Right lobe of liver (tissue), 6 donors: ENCODE measurements at regions not wholly inside any gene's neighbourhood (a gene's known extent, or its start where the extent isn't known, plus 50 kb on each side); places are given as distances from the start of the nearest gene placed in this dataset.
A peak's percentile ranks its signal among the peaks of the same experiment; 100 is the strongest.

Experiments
- ATAC-seq, 4 donors: fragments of 200-7000 bp; cut with Tn5 transposase; one replicate each; pipeline ENCODE4 v1.9.1; 2020; ENCODE audit warnings: mild to moderate bottlenecking in 4 of 4, moderate library complexity in 4 of 4
- DNase-seq, 3 donors: peaks; one replicate each; pipeline ENCODE4 v3.0.0-alpha.2; 2020
- H3K27ac ChIP-seq, 3 donors: fragments of 200-600 bp; one replicate each; pipeline ENCODE4 v1.8.0; 2022
- H3K27me3 ChIP-seq, 2 donors: fragments of 200-600 bp; one replicate each; pipeline ENCODE4 v1.8.0; 2022
- H3K36me3 ChIP-seq, 4 donors: fragments of 200-600 bp; sonication (generic) in 1 of 4; one replicate each; pipeline versions ENCODE4 v1.5.1 to v1.8.0; 2017 to 2022; ENCODE audit warnings: control low read depth in 1 of 4
- H3K4me1 ChIP-seq, 4 donors: fragments of 200-600 bp; sonication (generic) in 1 of 4; one replicate each; pipeline versions ENCODE4 v1.5.1 to v1.8.0; 2017 to 2022; ENCODE audit warnings: control low read depth in 1 of 4
- H3K4me3 ChIP-seq, 3 donors: fragments of 200-600 bp; one replicate each; pipeline ENCODE4 v1.8.0; 2022
- H3K9me3 ChIP-seq, 4 donors: fragments of 200-600 bp; sonication (generic) in 1 of 4; one replicate each; pipeline versions ENCODE4 v1.5.1 to v1.8.0; 2017 to 2022; ENCODE audit warnings: control low read depth in 1 of 4
- POLR2A ChIP-seq: fragments of 450-650 bp; IDR thresholded peaks from one replicate; pipeline ENCODE4 v1.6.1; 2017; ENCODE audit warnings: antibody characterized with exemption, mild to moderate bottlenecking
- whole genome bisulfite sequencing: methylation state at CpG from one replicate; pipeline ENCODE4 v1.1.6; 2018; ENCODE audit warnings: low coverage, low lambda C conversion rate; ENCODE audit not compliant: insufficient coverage; ENCODE audit errors: missing lambda C conversion rate; 5-methylcytosine and 5-hydroxymethylcytosine counted together
- intact Hi-C, 2 donors: fragments of 100-400 bp; cut with DNase I; formaldehyde crosslinking; loops; one replicate each; pipeline versions ENCODE4 v1.11.2 to v1.14.1; 2022
- TF ChIP-seq, protein P1 (sequence below), 4 donors: fragments of 200-600 bp in 3 of 4; fragments of 450-650 bp in 1 of 4; IDR thresholded peaks; one replicate each; pipeline versions ENCODE4 v1.5.1 to v1.8.0; 2016 to 2022; ENCODE audit warnings: antibody characterized with exemption in 4 of 4, mild to moderate bottlenecking in 2 of 4
- donor health status: DM: no; HTN: yes; CAD: no.
- donor health status: DM: no; HTN: no; CAD: no.
- donor health status: DM: no; HTN: no; CAD: no.
- donor health status: DM: no; HTN: yes; CAD: no.
- donor health status: DM: no; HTN: yes; CAD: no.

DNA sequence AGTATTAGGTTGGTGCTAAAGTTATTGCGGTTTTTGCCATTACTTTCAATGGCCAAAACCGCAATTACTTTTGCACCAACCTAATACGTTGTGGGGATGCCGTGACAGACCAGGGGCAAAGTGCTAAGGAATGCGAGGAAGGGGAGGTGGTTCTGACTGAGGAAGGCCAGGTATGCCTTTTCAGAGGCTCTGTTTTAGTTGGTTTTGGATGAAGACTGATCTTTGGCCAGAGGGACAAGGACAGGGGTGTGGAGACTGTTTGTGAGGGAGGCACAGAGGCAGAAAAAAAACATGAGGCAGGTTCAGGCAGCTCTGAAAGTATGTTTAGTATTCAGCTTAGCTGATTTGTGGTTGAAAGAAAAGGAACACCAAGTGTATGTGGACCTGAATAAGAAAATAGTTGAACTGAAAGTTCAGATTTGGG lies 358.2 kb downstream of the RPS6KC1 start:
- H3K27ac ChIP-seq, result no peak overlapping the region
- 44% methylated on average over 4 of the region's 5 CpGs for WGBS
- intact Hi-C loops, result no loop called here
- H3K4me3 ChIP-seq, result no peak overlapping the region
- TF ChIP-seq, protein P1, sequence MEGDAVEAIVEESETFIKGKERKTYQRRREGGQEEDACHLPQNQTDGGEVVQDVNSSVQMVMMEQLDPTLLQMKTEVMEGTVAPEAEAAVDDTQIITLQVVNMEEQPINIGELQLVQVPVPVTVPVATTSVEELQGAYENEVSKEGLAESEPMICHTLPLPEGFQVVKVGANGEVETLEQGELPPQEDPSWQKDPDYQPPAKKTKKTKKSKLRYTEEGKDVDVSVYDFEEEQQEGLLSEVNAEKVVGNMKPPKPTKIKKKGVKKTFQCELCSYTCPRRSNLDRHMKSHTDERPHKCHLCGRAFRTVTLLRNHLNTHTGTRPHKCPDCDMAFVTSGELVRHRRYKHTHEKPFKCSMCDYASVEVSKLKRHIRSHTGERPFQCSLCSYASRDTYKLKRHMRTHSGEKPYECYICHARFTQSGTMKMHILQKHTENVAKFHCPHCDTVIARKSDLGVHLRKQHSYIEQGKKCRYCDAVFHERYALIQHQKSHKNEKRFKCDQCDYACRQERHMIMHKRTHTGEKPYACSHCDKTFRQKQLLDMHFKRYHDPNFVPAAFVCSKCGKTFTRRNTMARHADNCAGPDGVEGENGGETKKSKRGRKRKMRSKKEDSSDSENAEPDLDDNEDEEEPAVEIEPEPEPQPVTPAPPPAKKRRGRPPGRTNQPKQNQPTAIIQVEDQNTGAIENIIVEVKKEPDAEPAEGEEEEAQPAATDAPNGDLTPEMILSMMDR (IDR thresholded peaks at IDR 0.05), result no peak
- no peak for TF ChIP-seq POLR2A
- ATAC-seq, result no peak
- no peaks in the 10 kb centered on the region for H3K36me3 ChIP-seq
- no peaks in the 10 kb centered on the region for H3K4me1 ChIP-seq
- H3K9me3 ChIP-seq, result no peaks in the 10 kb centered on the region
- H3K27me3 ChIP-seq, result no peaks in the 10 kb centered on the region
- peak in 1 of 3 donors; percentile 3 for DNase-seq

DNA sequence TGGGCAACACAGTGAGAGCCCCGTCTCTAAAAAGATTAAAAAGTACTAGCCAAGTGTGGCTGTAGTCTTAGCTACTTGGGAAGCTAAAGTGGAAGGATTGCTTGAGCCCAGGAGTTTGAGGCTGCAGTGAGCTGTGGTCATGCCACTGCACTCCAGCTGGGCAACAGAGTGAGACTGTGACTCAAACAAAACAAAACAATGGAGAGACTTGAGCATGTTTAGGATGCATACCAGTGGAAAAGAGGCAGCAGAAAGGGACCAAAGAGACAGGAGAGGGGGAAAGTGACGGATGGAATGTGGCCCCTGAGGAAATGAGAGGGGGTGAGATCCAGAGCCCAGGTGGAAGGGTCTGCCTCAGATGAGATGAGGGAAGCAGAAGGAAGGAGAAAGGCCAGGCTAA lies 358.9 kb downstream of the RPS6KC1 start:
- Histone ChIP-seq H3K36me3 (no peaks in the 10 kb centered on the region), H3K27me3 (no peaks in the 10 kb centered on the region), H3K9me3 (no peaks in the 10 kb centered on the region), H3K27ac (no peak overlapping the region), H3K4me3 (no peak overlapping the region), H3K4me1 (no peaks in the 10 kb centered on the region)
- WGBS, result 81% methylated on average over 2 of the region's 2 CpGs
- ATAC-seq (no peak), DNase-seq (peak in 1 of 3 donors; percentile 1)
- no peak for TF ChIP-seq POLR2A
- intact Hi-C loops, result no loop called here

DNA sequence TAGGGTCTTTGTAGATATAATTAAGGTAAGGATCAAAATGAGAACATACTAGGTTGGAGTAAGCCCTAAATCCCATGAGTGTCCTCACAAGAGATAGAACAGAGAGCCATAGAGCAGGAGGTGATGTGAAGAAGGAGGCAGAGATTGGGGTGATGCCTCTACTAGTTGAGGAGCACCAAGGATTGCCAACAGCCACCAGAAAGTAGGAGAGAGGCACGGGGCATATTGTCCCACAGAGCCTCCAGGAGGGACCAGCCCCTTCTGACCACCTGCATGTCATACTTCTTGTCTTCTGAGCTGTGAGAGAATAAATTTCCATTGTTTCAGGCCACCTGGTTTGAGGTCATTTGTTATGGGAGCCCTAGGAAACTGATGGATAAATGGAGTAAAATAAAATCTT lies 363.3 kb downstream of the RPS6KC1 start:
- Histone ChIP-seq H3K27me3 (no peaks in the 10 kb centered on the region), H3K4me3 (no peak overlapping the region), H3K27ac (no peak overlapping the region), H3K9me3 (no peaks in the 10 kb centered on the region), H3K36me3 (no peaks in the 10 kb centered on the region), H3K4me1 (no peaks in the 10 kb centered on the region)
- 50% methylated on average over 1 of the region's 1 CpG for WGBS
- ATAC-seq, result no peak
- no peak for DNase-seq
- intact Hi-C loops, result no loop called here
- TF ChIP-seq, protein P1 (IDR thresholded peaks at IDR 0.05), result no peak
- no peak for TF ChIP-seq POLR2A

DNA sequence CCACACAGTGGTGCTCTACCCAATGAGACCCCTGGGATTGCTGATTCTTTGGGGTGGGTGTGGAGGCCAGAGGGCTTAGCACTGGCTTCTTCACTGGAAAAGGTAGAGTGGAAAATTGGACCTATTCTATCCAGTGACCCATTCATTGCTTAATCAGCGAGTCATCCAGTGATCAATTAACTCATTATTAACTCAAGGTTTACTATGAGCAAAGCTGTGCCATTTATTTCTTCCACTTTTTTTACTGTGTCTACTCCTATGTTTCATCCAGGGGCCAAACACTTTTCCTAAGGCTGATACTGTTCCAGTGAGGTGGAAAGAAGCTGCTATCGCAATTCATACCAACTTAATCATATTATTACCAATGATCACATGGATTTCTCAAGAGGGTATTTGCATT lies 363.9 kb downstream of the RPS6KC1 start:
- no peaks in the 10 kb centered on the region for H3K9me3 ChIP-seq
- H3K27me3 ChIP-seq, result no peaks in the 10 kb centered on the region
- peak in 1 of 4 donors; percentile 26 for ATAC-seq
- no peak overlapping the region for H3K27ac ChIP-seq
- intact Hi-C loops, result no loop called here
- DNase-seq, result no peak
- no peaks in the 10 kb centered on the region for H3K36me3 ChIP-seq
- 94% methylated on average over 2 of the region's 2 CpGs for WGBS
- H3K4me1 ChIP-seq, result no peaks in the 10 kb centered on the region
- no peak overlapping the region for H3K4me3 ChIP-seq
- TF ChIP-seq, protein P1 (IDR thresholded peaks at IDR 0.05), result no peak
- TF ChIP-seq POLR2A, result no peak

DNA sequence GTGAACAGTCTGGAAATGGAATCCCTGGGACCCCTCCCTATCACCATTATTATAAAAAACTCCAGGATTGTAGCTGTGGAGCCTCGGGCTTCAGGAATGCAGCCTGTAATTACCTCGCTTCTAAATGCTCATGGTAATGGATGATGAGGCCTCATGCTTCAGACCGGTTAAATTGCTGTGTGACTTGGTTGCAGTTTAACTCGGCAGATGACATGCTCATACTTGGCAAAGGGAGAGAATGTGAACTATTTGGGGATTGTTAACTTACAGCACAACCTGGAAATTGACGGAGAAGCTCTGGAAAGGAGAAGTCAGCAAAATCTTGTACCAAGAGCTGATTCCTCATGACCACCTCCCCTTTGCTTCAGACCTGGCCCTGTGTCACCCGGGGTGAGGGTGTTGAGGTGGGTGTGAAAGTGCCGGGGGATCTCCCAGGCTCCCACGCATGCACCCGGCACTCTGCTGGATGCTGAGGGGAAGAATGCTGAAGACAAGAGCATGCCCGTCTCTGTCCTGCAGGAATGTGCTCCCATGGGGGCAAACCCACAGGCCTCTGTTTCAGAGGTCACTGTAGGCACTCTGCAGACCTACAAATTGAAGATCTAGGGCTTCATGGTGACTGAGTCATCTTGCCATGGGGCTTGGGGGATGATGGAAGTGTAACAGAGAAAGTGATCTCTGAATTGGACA lies 364.8 kb downstream of the RPS6KC1 start:
- no peak overlapping the region for H3K4me3 ChIP-seq

More for the DNA sequence above, 364.8 kb downstream of the RPS6KC1 start:
- Histone ChIP-seq H3K27ac (no peak overlapping the region), H3K4me1 (no peaks in the 10 kb centered on the region), H3K27me3 (no peaks in the 10 kb centered on the region), H3K9me3 (no peaks in the 10 kb centered on the region), H3K36me3 (no peaks in the 10 kb centered on the region)
- ATAC-seq (no peak), DNase-seq (no peak)
- 49% methylated on average over 6 of the region's 10 CpGs for WGBS
- TF ChIP-seq, protein P1 (IDR thresholded peaks at IDR 0.05), result no peak
- TF ChIP-seq POLR2A, result no peak
- intact Hi-C loops, result no loop called here
